ENCODE measurements at regions not wholly inside any gene's neighbourhood (a gene's known extent, or its start where the extent isn't known, plus 50 kb on each side); places are given as distances from the start of the nearest gene placed in this dataset.

DNA sequence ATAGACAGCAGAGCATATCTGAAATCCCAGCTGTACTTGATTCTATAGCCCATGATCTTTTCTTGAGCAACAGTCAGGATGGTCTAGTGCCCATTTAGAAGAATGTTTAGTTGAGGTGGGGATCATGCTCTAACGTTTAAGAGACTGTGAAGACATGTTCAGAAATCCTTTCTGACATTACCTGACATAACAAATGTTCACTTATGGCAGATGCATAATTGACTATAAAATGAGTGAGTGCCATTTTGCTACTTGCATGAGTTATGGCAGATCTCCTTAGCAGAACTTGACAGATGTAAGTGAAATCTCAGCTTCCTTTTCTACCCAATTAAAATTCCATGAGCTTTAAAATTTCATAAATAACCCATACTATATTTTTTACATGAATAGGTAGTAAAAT lies 209.5 kb upstream of the MMADHC start:
- Histone ChIP-seq H2BK5ac (ENCODE audit: insufficient read length, low read length) (no peak overlapping the region), H3T11ph (ENCODE audit: low read length) (no peak overlapping the region), H3K79me1 (ENCODE audit: insufficient read depth, low read depth, low read length, poor library complexity, severe bottlenecking) (no peaks in the 10 kb centered on the region), H2AFZ (ENCODE audit: low read length) (no peak overlapping the region), H3K23me2 (ENCODE audit: insufficient read length, low read depth, low read length, poor library complexity, severe bottlenecking) (no peaks in the 10 kb centered on the region), H3K27me3 (ENCODE audit: insufficient read depth, low read length) (no peaks in the 10 kb centered on the region), H4K91ac (ENCODE audit: insufficient read length, low read depth, low read length) (no peak overlapping the region), H3K9ac (ENCODE audit: extremely low read depth, insufficient read length, low read length) (no peak overlapping the region), H4K5ac (ENCODE audit: insufficient read length, low read depth, low read length) (no peak overlapping the region), H3K27ac (ENCODE audit: insufficient read length, low read depth, low read length) (no peak overlapping the region), H3K9me3 (ENCODE audit: control insufficient read depth, low read depth, low read length) (peaks cover 6% of the 10 kb centered on the region), H2BK20ac (ENCODE audit: low read depth, low read length, poor library complexity, severe bottlenecking) (no peak overlapping the region), H3K4ac (ENCODE audit: low read depth, low read length) (no peak overlapping the region), H2BK15ac (ENCODE audit: low read depth, low read length) (no peak overlapping the region), H4K20me1 (ENCODE audit: control insufficient read depth, insufficient read depth, insufficient read length) (no peaks in the 10 kb centered on the region), H2BK12ac (ENCODE audit: insufficient read length, low read depth, low read length) (no peak overlapping the region), H2AK5ac (ENCODE audit: insufficient read length, low read length) (no peak overlapping the region), H3K18ac (ENCODE audit: insufficient read length, low read depth, low read length) (no peak overlapping the region), H3K56ac (ENCODE audit: insufficient read length, low read depth, low read length) (no peak overlapping the region), H2BK120ac (ENCODE audit: low read depth, low read length, poor library complexity, severe bottlenecking) (no peak overlapping the region), H3K79me2 (ENCODE audit: insufficient read depth, low read length) (no peaks in the 10 kb centered on the region), H3K4me1 (ENCODE audit: insufficient read depth, low read length) (no peaks in the 10 kb centered on the region), H4K8ac (replicated peaks; ENCODE audit: insufficient read length, low read depth, low read length) (no peak overlapping the region), H3K14ac (ENCODE audit: insufficient read depth, low read length) (no peak overlapping the region), H3K23ac (ENCODE audit: insufficient read length, low read depth, low read length) (no peak overlapping the region), H3K4me2 (ENCODE audit: insufficient read depth, insufficient read length, low read length) (no peak overlapping the region)
- TF ChIP-seq, protein P1, sequence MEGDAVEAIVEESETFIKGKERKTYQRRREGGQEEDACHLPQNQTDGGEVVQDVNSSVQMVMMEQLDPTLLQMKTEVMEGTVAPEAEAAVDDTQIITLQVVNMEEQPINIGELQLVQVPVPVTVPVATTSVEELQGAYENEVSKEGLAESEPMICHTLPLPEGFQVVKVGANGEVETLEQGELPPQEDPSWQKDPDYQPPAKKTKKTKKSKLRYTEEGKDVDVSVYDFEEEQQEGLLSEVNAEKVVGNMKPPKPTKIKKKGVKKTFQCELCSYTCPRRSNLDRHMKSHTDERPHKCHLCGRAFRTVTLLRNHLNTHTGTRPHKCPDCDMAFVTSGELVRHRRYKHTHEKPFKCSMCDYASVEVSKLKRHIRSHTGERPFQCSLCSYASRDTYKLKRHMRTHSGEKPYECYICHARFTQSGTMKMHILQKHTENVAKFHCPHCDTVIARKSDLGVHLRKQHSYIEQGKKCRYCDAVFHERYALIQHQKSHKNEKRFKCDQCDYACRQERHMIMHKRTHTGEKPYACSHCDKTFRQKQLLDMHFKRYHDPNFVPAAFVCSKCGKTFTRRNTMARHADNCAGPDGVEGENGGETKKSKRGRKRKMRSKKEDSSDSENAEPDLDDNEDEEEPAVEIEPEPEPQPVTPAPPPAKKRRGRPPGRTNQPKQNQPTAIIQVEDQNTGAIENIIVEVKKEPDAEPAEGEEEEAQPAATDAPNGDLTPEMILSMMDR (conservative IDR thresholded peaks at IDR 0.05), result no peak
- Mint-ChIP-seq H3K27ac (no peak overlapping the region), H3K9me3 (peaks cover 15 to 19% of the 10 kb centered on the region in 2 experiments; a peak in 4 of 5 replicates), H3K27me3 (ENCODE audit: low read depth) (no peaks in the 10 kb centered on the region; the same call in 1 of the 2 replicates), H3K4me3 (no peak overlapping the region), H3K4me1 (peaks cover 14 to 15% of the 10 kb centered on the region in 2 experiments), H3K36me3 (ENCODE audit: insufficient read depth in 1 of 3, low read depth in 3 of 3) (peaks cover 0 to 15% (median 3%) of the 10 kb centered on the region in 3 experiments; a peak in 4 of 7 replicates)
- DNase-seq, result no peak
- no CpG with 5 or more reads among the region's 1 CpG for WGBS (ENCODE audit: extremely low coverage, insufficient read length, low lambda C conversion rate)
